ENCODE measurements at regions not wholly inside any gene's neighbourhood (a gene's known extent, or its start where the extent isn't known, plus 50 kb on each side); places are given as distances from the start of the nearest gene placed in this dataset.

DNA sequence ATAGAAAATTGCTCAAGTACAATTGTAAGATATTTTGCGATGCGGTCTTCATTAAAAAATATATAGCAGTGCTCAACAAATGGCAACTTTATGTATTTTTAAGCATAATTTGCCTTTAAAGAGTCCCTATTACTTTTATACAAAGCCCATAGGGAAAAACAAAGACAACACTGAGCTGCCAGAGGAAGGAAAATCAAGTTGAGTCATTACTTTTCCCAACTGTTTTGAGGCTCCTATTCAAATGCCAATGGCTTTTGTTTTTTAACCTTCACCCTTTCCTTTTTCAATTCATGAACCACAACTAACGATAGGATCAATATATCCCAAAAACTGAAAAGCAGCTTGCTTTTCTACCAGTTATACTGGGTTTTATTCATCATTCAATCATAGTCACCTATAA, 157.6 kb upstream of the PLEKHA5 start:
- DNase-seq (ENCODE audit: extremely low spot score): no peak
- TF ChIP-seq, protein P1, sequence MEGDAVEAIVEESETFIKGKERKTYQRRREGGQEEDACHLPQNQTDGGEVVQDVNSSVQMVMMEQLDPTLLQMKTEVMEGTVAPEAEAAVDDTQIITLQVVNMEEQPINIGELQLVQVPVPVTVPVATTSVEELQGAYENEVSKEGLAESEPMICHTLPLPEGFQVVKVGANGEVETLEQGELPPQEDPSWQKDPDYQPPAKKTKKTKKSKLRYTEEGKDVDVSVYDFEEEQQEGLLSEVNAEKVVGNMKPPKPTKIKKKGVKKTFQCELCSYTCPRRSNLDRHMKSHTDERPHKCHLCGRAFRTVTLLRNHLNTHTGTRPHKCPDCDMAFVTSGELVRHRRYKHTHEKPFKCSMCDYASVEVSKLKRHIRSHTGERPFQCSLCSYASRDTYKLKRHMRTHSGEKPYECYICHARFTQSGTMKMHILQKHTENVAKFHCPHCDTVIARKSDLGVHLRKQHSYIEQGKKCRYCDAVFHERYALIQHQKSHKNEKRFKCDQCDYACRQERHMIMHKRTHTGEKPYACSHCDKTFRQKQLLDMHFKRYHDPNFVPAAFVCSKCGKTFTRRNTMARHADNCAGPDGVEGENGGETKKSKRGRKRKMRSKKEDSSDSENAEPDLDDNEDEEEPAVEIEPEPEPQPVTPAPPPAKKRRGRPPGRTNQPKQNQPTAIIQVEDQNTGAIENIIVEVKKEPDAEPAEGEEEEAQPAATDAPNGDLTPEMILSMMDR (IDR thresholded peaks at IDR 0.05; ENCODE audit: control extremely low read depth, extremely low read depth, low read depth, missing control alignments): no peak
- ChIA-PET CTCF (no interaction called here), POLR2A (no interaction called here)

DNA sequence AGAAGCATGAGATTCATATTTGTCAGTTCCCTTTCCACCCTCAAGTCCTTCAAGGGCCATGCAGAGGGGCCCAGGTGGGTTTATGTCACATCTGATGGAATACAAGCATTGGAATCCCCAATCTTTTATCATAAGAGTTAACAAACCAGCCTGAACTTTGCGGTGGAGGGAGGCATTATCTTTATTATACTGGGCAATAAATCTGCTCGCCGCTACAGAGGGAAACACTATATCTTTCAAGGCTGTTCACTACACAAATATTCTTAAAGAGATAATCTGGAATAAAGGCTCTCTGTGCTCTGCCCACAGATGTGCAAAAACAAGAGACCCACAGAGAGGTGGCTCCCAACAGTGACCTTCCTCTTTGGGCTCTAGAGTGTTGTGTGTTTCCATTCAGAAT, 153.6 kb upstream of the PLEKHA5 start:
- DNase-seq (ENCODE audit: extremely low spot score): no peak
- TF ChIP-seq, protein P1 (IDR thresholded peaks at IDR 0.05; ENCODE audit: control extremely low read depth, extremely low read depth, low read depth, missing control alignments): no peak
- ChIA-PET CTCF (no interaction called here), POLR2A (no interaction called here)

DNA sequence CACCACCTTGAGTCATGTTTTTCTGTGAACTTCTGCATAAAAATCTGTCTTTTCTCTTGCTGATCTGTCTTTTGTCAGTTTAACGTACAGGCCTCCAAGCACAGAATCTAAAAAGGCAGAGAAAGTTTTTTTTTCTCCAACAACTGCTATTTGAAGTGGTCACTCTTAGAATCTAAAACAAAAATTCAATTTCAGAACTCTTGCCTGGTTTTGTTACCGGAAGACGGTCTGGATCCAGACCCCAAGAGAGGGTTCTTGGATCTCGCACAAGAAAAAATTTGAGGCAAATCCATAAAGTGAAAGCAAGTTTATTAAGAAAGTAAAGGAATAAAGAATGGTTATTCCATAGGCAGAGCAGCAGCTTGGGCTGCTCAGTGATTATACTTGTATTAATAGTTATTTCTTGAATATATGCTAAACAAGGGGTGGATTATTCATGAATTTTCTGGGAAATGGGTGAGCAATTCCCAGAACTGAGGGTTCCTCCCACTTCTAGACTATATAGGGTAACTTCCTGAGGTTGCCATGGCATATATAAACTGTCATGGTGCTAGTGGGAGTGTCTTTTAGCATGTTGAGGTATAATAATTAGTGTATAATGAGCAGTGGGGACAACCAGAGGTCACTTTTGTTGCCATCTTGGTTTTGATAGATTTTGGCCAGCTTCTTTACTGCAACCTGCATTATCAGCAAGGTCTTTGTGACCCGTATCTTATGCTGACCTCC, 150.0 kb upstream of the PLEKHA5 start:
- ChIA-PET CTCF (interaction anchor here (1.4 kb wide), 1 partner anchor 12 kb away, joined by 3 read pairs; no protein-coding TSS in a partner anchor), POLR2A (no interaction called here)
- TF ChIP-seq, protein P1 (IDR thresholded peaks at IDR 0.05; ENCODE audit: control extremely low read depth, extremely low read depth, low read depth, missing control alignments): no peak

DNA sequence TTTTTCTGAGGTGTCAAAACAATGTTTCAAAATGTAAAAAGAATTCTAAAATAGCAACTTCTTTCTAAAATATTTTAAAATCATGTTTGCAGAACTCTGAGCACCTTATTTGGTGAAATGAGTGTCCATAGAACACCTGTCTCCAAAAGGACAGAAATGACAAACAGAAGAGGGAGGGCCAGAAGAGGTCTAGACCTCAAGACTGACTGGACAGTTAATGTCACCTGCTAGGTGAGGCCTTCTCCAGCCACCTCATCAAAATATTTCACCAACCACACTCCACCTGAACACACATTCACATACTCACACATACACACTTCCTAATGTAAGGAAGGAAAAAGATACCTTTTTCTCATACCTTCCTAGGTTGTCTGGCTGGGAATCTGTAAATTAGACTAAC, 147.8 kb upstream of the PLEKHA5 start:
- ChIA-PET CTCF (no interaction called here), POLR2A (no interaction called here)
- TF ChIP-seq, protein P1 (IDR thresholded peaks at IDR 0.05; ENCODE audit: control extremely low read depth, extremely low read depth, low read depth, missing control alignments): no peak
- DNase-seq (ENCODE audit: extremely low spot score): no peak

More for the DNA sequence above, 150.0 kb upstream of the PLEKHA5 start:
- DNase-seq (ENCODE audit: extremely low spot score): no peak

DNA sequence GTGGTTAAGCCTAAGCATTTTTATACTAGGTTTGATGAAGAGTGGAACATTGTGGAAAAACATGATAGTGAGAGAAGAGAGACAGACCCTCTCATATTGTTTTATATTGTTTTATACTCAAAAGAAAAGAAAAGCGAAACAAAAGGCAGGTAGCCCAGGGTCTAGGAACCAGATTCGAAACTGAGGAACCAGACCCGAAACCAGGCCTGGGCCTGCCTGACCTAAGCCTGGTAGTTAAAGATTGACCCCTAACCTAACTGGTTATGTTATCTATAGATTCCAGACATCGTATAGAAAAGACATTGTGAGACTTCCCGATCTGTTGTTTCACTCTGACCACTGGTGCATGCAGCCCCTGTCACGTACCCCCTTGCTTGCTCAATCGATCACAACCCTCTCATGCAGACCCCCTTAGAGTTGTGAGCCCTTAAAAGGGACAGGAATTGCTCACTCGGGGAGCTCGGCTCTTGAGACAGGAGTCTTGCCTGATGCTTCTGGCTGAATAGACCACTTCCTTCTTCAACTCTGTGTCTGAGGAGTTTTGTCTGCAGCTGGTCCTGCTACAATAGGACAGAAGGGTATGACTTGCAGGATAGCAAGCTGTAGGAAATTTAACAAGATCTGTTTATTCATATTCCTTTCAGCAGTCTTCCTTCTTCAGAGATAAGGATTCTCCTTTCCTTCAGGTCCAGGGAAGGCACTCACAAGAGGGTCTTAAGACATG, 147.1 kb upstream of the PLEKHA5 start:
- POLR2A ChIA-PET: no interaction called here
- no peak for DNase-seq (ENCODE audit: extremely low spot score)
- CTCF ChIA-PET: interaction anchor here (1.7 kb wide), 1 partner anchor 10 kb away, joined by 7 read pairs; no protein-coding TSS in a partner anchor

DNA sequence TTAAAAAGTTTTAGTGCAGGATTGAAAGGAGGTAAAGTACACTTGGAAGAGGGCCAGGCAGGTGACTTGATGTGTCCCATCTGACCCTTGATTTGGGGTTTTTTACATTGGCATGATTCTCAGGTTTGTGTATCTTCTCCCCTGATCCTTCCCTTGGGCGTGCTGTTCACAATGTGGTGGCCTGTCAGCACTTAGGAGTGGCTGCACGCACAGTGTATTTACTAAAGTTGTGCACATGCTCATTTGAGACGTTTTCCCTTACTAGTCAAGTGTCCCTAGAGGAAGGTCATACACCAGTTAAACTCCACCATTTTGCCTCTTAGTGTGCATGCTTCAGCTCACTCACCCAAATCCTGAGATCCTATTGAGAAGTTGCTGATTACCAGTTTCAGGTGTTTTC, 145.7 kb upstream of the PLEKHA5 start:
- DNase-seq (ENCODE audit: extremely low spot score): no peak
- TF ChIP-seq, protein P1 (IDR thresholded peaks at IDR 0.05; ENCODE audit: control extremely low read depth, extremely low read depth, low read depth, missing control alignments): no peak
- ChIA-PET CTCF (interaction anchor here (1.7 kb wide), 1 partner anchor 9 kb away, joined by 7 read pairs; no protein-coding TSS in a partner anchor), POLR2A (no interaction called here)

More for the DNA sequence above, 147.1 kb upstream of the PLEKHA5 start:
- TF ChIP-seq, protein P1 (IDR thresholded peaks at IDR 0.05; ENCODE audit: control extremely low read depth, extremely low read depth, low read depth, missing control alignments): no peak
